Mesothelial cell of epicardium (in vitro differentiated cells): ENCODE measurements at regions not wholly inside any gene's neighbourhood (a gene's known extent, or its start where the extent isn't known, plus 50 kb on each side); places are given as distances from the start of the nearest gene placed in this dataset.

Experiments
- DNase-seq, 2 experiments: peaks; one replicate each; pipeline ENCODE4 v3.0.0; 2021; ENCODE audit warnings: low spot score in 2 of 2; ENCODE audit not compliant: unreplicated experiment in 2 of 2
- H3K27ac Mint-ChIP-seq: 2 replicates; pipeline ENCODE4 v1.8.0; 2021; ENCODE audit warnings: mixed read lengths
- H3K27me3 Mint-ChIP-seq: 2 replicates; pipeline ENCODE4 v1.8.0; 2021; ENCODE audit warnings: low read depth, mixed read lengths
- H3K36me3 Mint-ChIP-seq: 2 replicates; pipeline ENCODE4 v1.8.0; 2021; ENCODE audit warnings: mixed read lengths
- H3K4me1 Mint-ChIP-seq: 2 replicates; pipeline ENCODE4 v1.8.0; 2021; ENCODE audit warnings: mixed read lengths
- H3K4me3 Mint-ChIP-seq: 2 replicates; pipeline ENCODE4 v1.8.0; 2021; ENCODE audit warnings: mild to moderate bottlenecking, moderate library complexity, mixed read lengths
- H3K9me3 Mint-ChIP-seq: 2 replicates; pipeline ENCODE4 v1.8.0; 2021; ENCODE audit warnings: mixed read lengths
- CTCF ChIP-seq: fragments of 200-600 bp; sonication (generic); IDR thresholded peaks from one replicate; pipeline ENCODE4 v1.5.0; 2021; ENCODE audit warnings: antibody characterized with exemption; ENCODE audit not compliant: unreplicated experiment

DNA sequence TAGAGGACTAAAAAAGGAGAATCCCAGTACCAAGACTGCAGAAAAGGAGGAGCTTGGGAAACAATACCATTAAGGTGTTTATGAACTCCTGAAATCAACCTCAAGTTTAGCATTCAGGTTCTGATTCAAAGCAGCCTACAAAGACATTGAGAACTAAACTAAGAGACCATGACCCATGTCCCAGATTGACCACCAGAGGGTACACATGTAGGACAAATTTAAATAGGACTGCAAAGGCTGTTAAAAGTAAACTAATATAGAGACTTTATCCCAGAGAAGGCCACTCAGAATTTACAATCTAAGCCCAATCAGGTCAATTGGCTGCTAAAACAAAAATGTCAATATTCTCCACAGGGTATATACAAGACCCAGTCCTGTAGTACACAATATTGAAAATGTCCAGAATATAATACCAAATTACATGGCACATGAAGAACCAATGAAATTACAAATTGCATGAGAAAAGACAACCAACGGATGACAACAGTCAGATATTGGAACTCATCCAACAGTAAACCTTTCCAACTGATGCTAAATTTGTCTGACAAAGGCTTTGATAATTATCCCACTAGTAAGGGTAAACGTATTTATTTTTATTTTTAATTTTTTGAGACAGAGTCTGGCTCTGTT is 682.4 kb downstream of the UQCRFS1 start:
- no peaks in the 10 kb centered on the region for H3K27me3 Mint-ChIP-seq
- H3K9me3 Mint-ChIP-seq: peaks cover 3% of the 10 kb centered on the region
- H3K4me1 Mint-ChIP-seq: no peaks in the 10 kb centered on the region
- no peaks in the 10 kb centered on the region for H3K36me3 Mint-ChIP-seq
- no peak overlapping the region for H3K27ac Mint-ChIP-seq
- no peak for DNase-seq
- TF ChIP-seq CTCF: no peak
- H3K4me3 Mint-ChIP-seq: no peak overlapping the region

DNA sequence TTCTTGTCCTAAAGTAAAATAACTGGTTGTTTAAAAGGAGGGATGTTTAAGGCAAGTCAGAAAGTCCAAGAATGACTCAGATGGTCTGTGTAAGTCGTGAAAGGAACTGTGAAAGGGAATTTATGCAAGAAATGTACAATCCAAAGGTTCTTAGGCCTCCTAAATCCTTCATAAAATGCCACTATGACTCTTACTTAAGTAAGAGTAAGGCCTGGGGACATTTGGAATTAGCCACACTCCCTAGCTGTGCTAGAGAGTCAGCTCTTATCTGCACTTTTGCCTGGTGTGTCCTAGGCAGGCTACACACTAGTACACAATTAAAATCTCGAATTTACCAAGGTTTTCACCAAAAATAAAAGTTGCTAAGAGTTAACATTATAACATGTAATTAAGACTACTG is 686.9 kb downstream of the UQCRFS1 start:
- Mint-ChIP-seq H3K9me3 (no peaks in the 10 kb centered on the region), H3K27me3 (no peaks in the 10 kb centered on the region), H3K4me3 (no peak overlapping the region), H3K27ac (no peak overlapping the region), H3K4me1 (no peaks in the 10 kb centered on the region), H3K36me3 (no peaks in the 10 kb centered on the region)
- no peak for TF ChIP-seq CTCF
- DNase-seq: no peak

DNA sequence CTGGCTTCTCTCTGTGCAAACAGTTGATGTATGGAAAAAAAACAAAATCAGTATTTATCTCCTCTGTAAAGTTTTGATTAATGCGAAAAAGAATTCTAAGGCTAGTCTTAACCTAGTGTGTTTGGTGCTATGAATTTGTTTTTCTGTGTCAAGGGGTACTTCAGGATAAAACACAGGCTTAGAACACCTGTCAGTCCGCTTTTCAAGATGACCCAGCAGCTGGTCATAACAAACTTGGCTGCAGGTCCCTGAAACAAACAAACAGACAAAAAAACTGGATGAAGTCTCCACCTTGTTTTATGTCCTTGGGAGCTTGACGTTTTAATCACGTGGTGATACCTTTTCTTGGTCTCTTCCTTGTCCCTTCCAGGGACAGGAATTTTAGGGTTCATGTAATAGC is 689.3 kb downstream of the UQCRFS1 start:
- no peak for TF ChIP-seq CTCF
- Mint-ChIP-seq H3K36me3 (no peaks in the 10 kb centered on the region), H3K4me3 (no peak overlapping the region), H3K27ac (no peak overlapping the region), H3K9me3 (no peaks in the 10 kb centered on the region), H3K4me1 (no peaks in the 10 kb centered on the region), H3K27me3 (no peaks in the 10 kb centered on the region)
- DNase-seq: no peak

GRCh38 chr19:28522545-28522922 is 690.4 kb downstream of the UQCRFS1 start:
- Mint-ChIP-seq H3K4me3 (no peak overlapping the region), H3K4me1 (no peaks in the 10 kb centered on the region), H3K27ac (no peak overlapping the region), H3K27me3 (no peaks in the 10 kb centered on the region), H3K9me3 (no peaks in the 10 kb centered on the region), H3K36me3 (no peaks in the 10 kb centered on the region)
- TF ChIP-seq CTCF: no peak
- no peak for DNase-seq

DNA sequence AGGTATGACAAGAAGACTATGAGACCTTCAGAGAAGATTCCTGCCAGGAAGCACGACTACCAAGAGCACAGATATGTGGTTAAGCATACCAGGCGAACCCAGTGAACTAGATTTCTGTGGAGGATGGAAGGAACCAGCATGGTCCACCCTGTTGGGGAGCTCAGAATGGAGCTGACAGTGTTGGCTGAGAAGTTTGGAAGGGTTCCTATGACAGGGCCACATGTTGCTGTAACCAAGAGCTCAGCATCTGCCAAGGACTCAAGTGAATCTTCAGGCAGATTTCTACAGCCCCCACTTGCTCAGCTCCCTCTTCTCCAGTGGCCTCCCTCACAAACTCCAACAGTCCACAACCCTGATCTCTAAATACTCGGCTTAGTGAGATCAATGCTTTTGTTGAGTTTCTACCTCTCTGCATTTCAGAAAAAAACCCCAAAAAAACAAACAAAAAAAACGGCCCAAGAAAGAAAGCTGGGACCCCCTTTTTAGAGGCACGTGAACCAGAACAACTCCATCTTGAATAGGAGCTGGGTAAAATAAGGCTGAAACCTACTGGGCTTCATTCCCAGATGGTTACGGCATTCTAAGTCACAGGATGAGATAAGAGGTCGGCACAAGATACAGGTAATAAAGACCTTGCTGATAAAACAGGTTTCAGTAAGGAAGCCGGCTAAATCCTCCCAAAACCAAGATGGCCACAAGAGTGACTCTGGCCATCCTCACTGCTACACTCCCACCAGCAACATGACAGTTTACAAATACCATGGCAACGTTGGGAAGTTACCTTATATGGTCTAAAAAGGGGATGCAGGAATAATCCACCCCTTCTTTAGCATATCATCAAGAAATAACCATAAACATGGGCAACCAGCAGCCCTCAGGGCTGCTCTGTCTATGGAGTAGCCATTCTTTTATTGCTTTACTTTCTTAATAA is 691.1 kb downstream of the UQCRFS1 start:
- Mint-ChIP-seq H3K4me3 (no peak overlapping the region), H3K27ac (no peak overlapping the region), H3K9me3 (no peaks in the 10 kb centered on the region), H3K36me3 (no peaks in the 10 kb centered on the region), H3K4me1 (no peaks in the 10 kb centered on the region), H3K27me3 (no peaks in the 10 kb centered on the region)
- no peak for DNase-seq
- no peak for TF ChIP-seq CTCF
